ENCODE measurements at regions not wholly inside any gene's neighbourhood (a gene's known extent, or its start where the extent isn't known, plus 50 kb on each side); places are given as distances from the start of the nearest gene placed in this dataset.

DNA sequence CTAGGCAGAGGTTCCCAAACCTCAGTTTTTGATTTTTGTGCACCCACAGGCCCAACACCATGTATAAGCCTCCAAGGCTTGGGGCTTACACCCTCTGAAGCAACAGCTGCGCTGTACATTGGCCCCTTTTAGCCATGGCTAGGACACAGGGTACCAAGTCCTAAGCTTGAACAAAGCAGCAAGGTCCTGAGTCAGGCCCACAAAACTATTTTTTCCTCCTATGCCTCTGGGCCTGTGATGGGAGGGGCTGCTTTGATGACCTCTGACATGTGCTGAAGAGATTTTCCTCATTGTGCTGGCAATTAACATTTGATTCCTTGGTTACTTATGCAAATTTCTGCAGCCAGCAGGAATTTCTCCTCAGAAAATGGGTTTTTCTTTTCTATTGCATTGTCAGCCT is 262.2 kb upstream of the CEP162 start:
- no peak overlapping the region for H3K4me2 ChIP-seq (ENCODE audit: low read length)
- no peak overlapping the region for H3K4me3 ChIP-seq (ENCODE audit: low read length)
- no peaks in the 10 kb centered on the region for H4K20me1 ChIP-seq (ENCODE audit: control insufficient read depth, insufficient read depth, low read depth, low read length)
- no peaks in the 10 kb centered on the region for H3K9me3 ChIP-seq (ENCODE audit: control insufficient read depth, insufficient read depth, low read length)
- no peaks in the 10 kb centered on the region for H3K27me3 ChIP-seq (ENCODE audit: control insufficient read depth, low read length)
- no peaks in the 10 kb centered on the region for H3K4me1 ChIP-seq (ENCODE audit: control insufficient read depth, low read length)
- no peaks in the 10 kb centered on the region for H3K79me2 ChIP-seq (ENCODE audit: control insufficient read depth, low read length)
- no peaks in the 10 kb centered on the region for H3K36me3 ChIP-seq (ENCODE audit: control insufficient read depth, low read length)
- H3K27ac ChIP-seq (ENCODE audit: low read depth, low read length): no peak overlapping the region
- H3F3A ChIP-seq (ENCODE audit: control insufficient read depth, insufficient read depth): no peaks in the 10 kb centered on the region
- no peak for TF ChIP-seq EZH2phosphoT487 (IDR thresholded peaks at IDR 0.05; ENCODE audit: borderline replicate concordance, low read length)
- TF ChIP-seq, protein P1, sequence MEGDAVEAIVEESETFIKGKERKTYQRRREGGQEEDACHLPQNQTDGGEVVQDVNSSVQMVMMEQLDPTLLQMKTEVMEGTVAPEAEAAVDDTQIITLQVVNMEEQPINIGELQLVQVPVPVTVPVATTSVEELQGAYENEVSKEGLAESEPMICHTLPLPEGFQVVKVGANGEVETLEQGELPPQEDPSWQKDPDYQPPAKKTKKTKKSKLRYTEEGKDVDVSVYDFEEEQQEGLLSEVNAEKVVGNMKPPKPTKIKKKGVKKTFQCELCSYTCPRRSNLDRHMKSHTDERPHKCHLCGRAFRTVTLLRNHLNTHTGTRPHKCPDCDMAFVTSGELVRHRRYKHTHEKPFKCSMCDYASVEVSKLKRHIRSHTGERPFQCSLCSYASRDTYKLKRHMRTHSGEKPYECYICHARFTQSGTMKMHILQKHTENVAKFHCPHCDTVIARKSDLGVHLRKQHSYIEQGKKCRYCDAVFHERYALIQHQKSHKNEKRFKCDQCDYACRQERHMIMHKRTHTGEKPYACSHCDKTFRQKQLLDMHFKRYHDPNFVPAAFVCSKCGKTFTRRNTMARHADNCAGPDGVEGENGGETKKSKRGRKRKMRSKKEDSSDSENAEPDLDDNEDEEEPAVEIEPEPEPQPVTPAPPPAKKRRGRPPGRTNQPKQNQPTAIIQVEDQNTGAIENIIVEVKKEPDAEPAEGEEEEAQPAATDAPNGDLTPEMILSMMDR (IDR thresholded peaks at IDR 0.05; ENCODE audit: low read depth, low read length, poor library complexity, severe bottlenecking): no peak
- no peaks in the 10 kb centered on the region for H3K9me2 ChIP-seq (replicated peaks; ENCODE audit: control insufficient read depth, low read length)

DNA sequence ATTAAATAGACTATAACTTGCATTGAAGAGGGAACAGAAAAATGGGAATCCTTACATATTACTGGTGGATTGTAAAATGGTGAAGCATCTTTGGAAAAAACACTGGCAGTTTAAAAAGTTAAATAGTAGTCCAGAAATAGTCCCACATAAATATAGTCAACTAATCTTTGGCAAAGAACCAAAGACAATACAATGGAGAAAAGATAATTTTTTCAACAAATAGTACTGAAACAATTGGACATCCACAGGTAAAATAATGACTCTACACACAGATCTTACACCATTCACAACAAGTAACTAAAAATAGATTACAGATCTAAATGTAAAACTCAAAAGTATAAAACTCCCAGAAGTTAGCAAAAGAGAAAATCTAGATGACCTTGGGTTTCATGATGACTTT is 259.1 kb upstream of the CEP162 start:
- Histone ChIP-seq H3K4me2 (ENCODE audit: low read length) (no peak overlapping the region), H3K36me3 (ENCODE audit: control insufficient read depth, low read length) (no peaks in the 10 kb centered on the region), H3K27me3 (ENCODE audit: control insufficient read depth, low read length) (no peaks in the 10 kb centered on the region), H3F3A (ENCODE audit: control insufficient read depth, insufficient read depth) (no peaks in the 10 kb centered on the region), H3K79me2 (ENCODE audit: control insufficient read depth, low read length) (no peaks in the 10 kb centered on the region), H4K20me1 (ENCODE audit: control insufficient read depth, insufficient read depth, low read depth, low read length) (no peaks in the 10 kb centered on the region), H3K4me3 (ENCODE audit: low read length) (no peak overlapping the region), H3K9me2 (replicated peaks; ENCODE audit: control insufficient read depth, low read length) (no peaks in the 10 kb centered on the region), H3K4me1 (ENCODE audit: control insufficient read depth, low read length) (no peaks in the 10 kb centered on the region), H3K9me3 (ENCODE audit: control insufficient read depth, insufficient read depth, low read length) (no peaks in the 10 kb centered on the region), H3K27ac (ENCODE audit: low read depth, low read length) (no peak overlapping the region)
- TF ChIP-seq EZH2phosphoT487 (IDR thresholded peaks at IDR 0.05; ENCODE audit: borderline replicate concordance, low read length): no peak

DNA sequence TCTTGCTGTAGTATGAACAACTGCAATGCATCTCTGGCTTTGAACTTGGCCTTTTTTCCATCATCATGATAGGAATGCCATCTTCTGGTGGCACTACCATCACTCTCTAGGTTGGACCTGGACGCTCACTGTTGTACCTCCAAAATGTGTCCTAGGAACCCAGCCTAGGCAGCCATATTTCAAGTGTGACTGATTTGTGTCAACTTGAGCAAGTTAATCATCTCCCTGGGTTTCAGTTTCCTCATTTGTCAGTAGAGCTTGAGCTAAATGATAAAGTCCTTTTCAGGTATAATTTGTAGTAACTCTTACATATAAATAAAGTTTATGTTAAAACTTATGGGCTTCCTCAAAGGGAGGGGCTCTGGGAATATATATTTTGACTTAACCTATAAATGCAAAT is 241.7 kb upstream of the CEP162 start:
- Histone ChIP-seq H3K4me3 (ENCODE audit: low read length) (no peak overlapping the region), H3K9me3 (ENCODE audit: control insufficient read depth, insufficient read depth, low read length) (no peaks in the 10 kb centered on the region), H3K36me3 (ENCODE audit: control insufficient read depth, low read length) (no peaks in the 10 kb centered on the region), H3K4me2 (ENCODE audit: low read length) (no peak overlapping the region), H4K20me1 (ENCODE audit: control insufficient read depth, insufficient read depth, low read depth, low read length) (no peaks in the 10 kb centered on the region), H3K27me3 (ENCODE audit: control insufficient read depth, low read length) (no peaks in the 10 kb centered on the region), H3F3A (ENCODE audit: control insufficient read depth, insufficient read depth) (no peaks in the 10 kb centered on the region), H3K9me2 (replicated peaks; ENCODE audit: control insufficient read depth, low read length) (no peaks in the 10 kb centered on the region), H3K79me2 (ENCODE audit: control insufficient read depth, low read length) (no peaks in the 10 kb centered on the region), H3K4me1 (ENCODE audit: control insufficient read depth, low read length) (no peaks in the 10 kb centered on the region), H3K27ac (ENCODE audit: low read depth, low read length) (no peak overlapping the region)
- TF ChIP-seq, protein P1 (IDR thresholded peaks at IDR 0.05; ENCODE audit: low read depth, low read length, poor library complexity, severe bottlenecking): no peak
- TF ChIP-seq EZH2phosphoT487 (IDR thresholded peaks at IDR 0.05; ENCODE audit: borderline replicate concordance, low read length): no peak

DNA sequence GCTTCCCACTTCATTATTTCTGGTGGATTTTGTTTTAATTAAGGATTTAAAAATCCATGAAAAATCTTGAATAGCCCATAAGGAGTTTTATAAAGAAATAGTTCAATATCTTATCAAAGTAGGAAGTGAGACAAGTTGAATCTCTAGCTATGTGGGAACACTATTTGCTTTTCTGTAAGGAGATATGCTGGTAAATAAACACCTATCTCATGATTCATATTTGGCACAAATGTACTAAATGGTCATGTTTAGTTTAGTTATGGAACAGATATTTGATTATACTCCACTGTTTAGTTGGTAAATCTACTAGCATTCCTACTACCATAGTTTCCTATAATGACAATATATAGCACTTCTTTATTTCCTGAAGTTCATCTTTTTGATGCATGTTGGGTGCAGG is 239.9 kb upstream of the CEP162 start:
- H3K27ac ChIP-seq (ENCODE audit: low read depth, low read length): no peak overlapping the region
- H3K4me3 ChIP-seq (ENCODE audit: low read length): no peak overlapping the region
- H3K4me2 ChIP-seq (ENCODE audit: low read length): no peak overlapping the region
- H3K27me3 ChIP-seq (ENCODE audit: control insufficient read depth, low read length): no peaks in the 10 kb centered on the region
- TF ChIP-seq EZH2phosphoT487 (IDR thresholded peaks at IDR 0.05; ENCODE audit: borderline replicate concordance, low read length): no peak
- TF ChIP-seq, protein P1 (IDR thresholded peaks at IDR 0.05; ENCODE audit: low read depth, low read length, poor library complexity, severe bottlenecking): no peak
- H3K79me2 ChIP-seq (ENCODE audit: control insufficient read depth, low read length): no peaks in the 10 kb centered on the region
- H3K9me2 ChIP-seq (replicated peaks; ENCODE audit: control insufficient read depth, low read length): no peaks in the 10 kb centered on the region
- no peaks in the 10 kb centered on the region for H4K20me1 ChIP-seq (ENCODE audit: control insufficient read depth, insufficient read depth, low read depth, low read length)
- no peaks in the 10 kb centered on the region for H3F3A ChIP-seq (ENCODE audit: control insufficient read depth, insufficient read depth)
- no peaks in the 10 kb centered on the region for H3K36me3 ChIP-seq (ENCODE audit: control insufficient read depth, low read length)
- H3K9me3 ChIP-seq (ENCODE audit: control insufficient read depth, insufficient read depth, low read length): no peaks in the 10 kb centered on the region
- no peaks in the 10 kb centered on the region for H3K4me1 ChIP-seq (ENCODE audit: control insufficient read depth, low read length)
